ENCODE measurements at regions not wholly inside any gene's neighbourhood (a gene's known extent, or its start where the extent isn't known, plus 50 kb on each side); places are given as distances from the start of the nearest gene placed in this dataset.

- FAIRE-seq (no peak), ATAC-seq (no peak), DNase-seq (ENCODE audit: low read depth, low spot score) (no peak)
- Histone ChIP-seq H3K4me3 (no peak overlapping the region), H4K20me1 (ENCODE audit: control insufficient read depth, insufficient read depth) (no peaks in the 10 kb centered on the region), H3K27ac (ENCODE audit: control insufficient read depth, insufficient read depth) (no peak overlapping the region), H3K79me2 (ENCODE audit: control insufficient read depth, insufficient read depth, low read length) (no peaks in the 10 kb centered on the region), H3K9ac (ENCODE audit: control insufficient read depth, insufficient read depth, low read length) (no peak overlapping the region), H3K4me2 (ENCODE audit: control insufficient read depth, insufficient read depth) (no peak overlapping the region), H3K36me3 (ENCODE audit: control insufficient read depth in 2 of 2, insufficient read depth in 2 of 2, low read length in 1 of 2) (no peaks in the 10 kb centered on the region), H2AFZ (ENCODE audit: control insufficient read depth, low read depth, low read length) (no peak overlapping the region), H3K4me1 (ENCODE audit: control insufficient read depth, insufficient read depth, low read length) (no peaks in the 10 kb centered on the region), H3K9me3 (replicated peaks; ENCODE audit: control insufficient read depth, insufficient read depth, low read length) (no peaks in the 10 kb centered on the region), H3K27me3 (replicated peaks in 1 of 2; ENCODE audit: control insufficient read depth in 2 of 2, insufficient read depth in 2 of 2, low read length in 1 of 2) (no peaks in the 10 kb centered on the region; a peak in 1 of 4 replicates)
- 40% methylated on average over 4 of the region's 4 CpGs for WGBS (ENCODE audit: insufficient coverage, insufficient replicate concordance, low lambda C conversion rate, missing lambda C conversion rate)
- ChIA-PET POLR2A (no interaction called here), CTCF (interaction anchor here (0.9 kb wide), 1 partner anchor 435 kb away, joined by 3 read pairs; no protein-coding TSS in a partner anchor), SMC1A (ENCODE audit: uncharacterized antibody, unreplicated experiment) (interaction anchor here (0.8 kb wide), 1 partner anchor 9 kb away, joined by 3 read pairs; no protein-coding TSS in a partner anchor), RAD21 (ENCODE audit: unreplicated experiment) (no interaction called here)
- in situ Hi-C loops (cut with MboI) (no loop called here), intact Hi-C loops (cut with micrococcal nuclease; ENCODE audit: unreplicated experiment) (no loop called here)
- no TSS peak for BruUV-seq (replicated peaks)
- TF ChIP-seq CEBPB (IDR thresholded peaks at IDR 0.05; ENCODE audit: borderline replicate concordance in 1 of 2, low read depth in 2 of 2, low read length in 2 of 2), result no peak
- TF ChIP-seq SUPT20H (IDR thresholded peaks at IDR 0.05; ENCODE audit: borderline replicate concordance, control insufficient read depth, low read depth, low read length), result no peak
- TF ChIP-seq NR2F1 (conservative IDR thresholded peaks at IDR 0.05), result no peak
- no peak for TF ChIP-seq STAT3 (IDR thresholded peaks at IDR 0.05; ENCODE audit: low read depth, low read length)
- no peak for TF ChIP-seq PKNOX1 (IDR thresholded peaks at IDR 0.05)
- no peak for TF ChIP-seq ATF7 (IDR thresholded peaks at IDR 0.05; ENCODE audit: low read depth)
- TF ChIP-seq SIX5 (IDR thresholded peaks at IDR 0.05; ENCODE audit: low read depth, low read length, severe bottlenecking), result no peak
- TF ChIP-seq REST (IDR thresholded peaks at IDR 0.05; ENCODE audit: low read depth, low read length), result no peak
- TF ChIP-seq ZNF687 (IDR thresholded peaks at IDR 0.05), result no peak
- no peak for TF ChIP-seq PML (IDR thresholded peaks at IDR 0.05; ENCODE audit: low read length)
- TF ChIP-seq MAX (IDR thresholded peaks at IDR 0.05; ENCODE audit: low read depth, low read length), result no peak
Measured at GRCh38 chr2:133977405-133977804, 276.5 kb upstream of the MGAT5 start.

Data from GM12878 (cell line).